ENCODE measurements at regions not wholly inside any gene's neighbourhood (a gene's known extent, or its start where the extent isn't known, plus 50 kb on each side); places are given as distances from the start of the nearest gene placed in this dataset.

GRCh38 chr2:198465970-198466369, 661.6 kb downstream of the PLCL1 start:
- Mint-ChIP-seq H3K27ac (no peak overlapping the region), H3K36me3 (ENCODE audit: low read depth) (no peaks in the 10 kb centered on the region), H3K4me1 (ENCODE audit: low read depth) (no peaks in the 10 kb centered on the region), H3K9me3 (no peaks in the 10 kb centered on the region), H3K4me3 (no peak overlapping the region), H3K27me3 (no peaks in the 10 kb centered on the region)
- CTCF ChIA-PET: interaction anchor here (1.6 kb wide), 1 partner anchor 91 kb away, joined by 3 read pairs; no protein-coding TSS in a partner anchor
- POLR2A ChIA-PET: no interaction called here
- intact Hi-C loops (cut with micrococcal nuclease): no loop called here
- ATAC-seq: no peak
- DNase-seq: no peak
- no peak for TF ChIP-seq CTCF (IDR thresholded peaks at IDR 0.05)

GRCh38 chr2:198456418-198456817, 652.0 kb downstream of the PLCL1 start:
- DNase-seq: no peak
- ATAC-seq: no peak
- TF ChIP-seq CTCF (IDR thresholded peaks at IDR 0.05): no peak
- intact Hi-C loops (cut with micrococcal nuclease): no loop called here
- CTCF ChIA-PET: no interaction called here
- Mint-ChIP-seq H3K27ac (no peak overlapping the region), H3K27me3 (peaks cover 2% of the 10 kb centered on the region), H3K9me3 (no peaks in the 10 kb centered on the region), H3K36me3 (ENCODE audit: low read depth) (no peaks in the 10 kb centered on the region), H3K4me3 (no peak overlapping the region), H3K4me1 (ENCODE audit: low read depth) (no peaks in the 10 kb centered on the region)
- POLR2A ChIA-PET: no interaction called here

- Mint-ChIP-seq H3K36me3 (ENCODE audit: low read depth) (no peaks in the 10 kb centered on the region), H3K9me3 (no peaks in the 10 kb centered on the region), H3K27ac (no peak overlapping the region), H3K27me3 (peaks cover 2% of the 10 kb centered on the region), H3K4me1 (ENCODE audit: low read depth) (no peaks in the 10 kb centered on the region), H3K4me3 (no peak overlapping the region)
- CTCF ChIA-PET: no interaction called here
- intact Hi-C loops (cut with micrococcal nuclease): no loop called here
- no peak for DNase-seq
- POLR2A ChIA-PET: no interaction called here
- no peak for TF ChIP-seq CTCF (IDR thresholded peaks at IDR 0.05)
- no peak for ATAC-seq
These were observed 649.5 kb downstream of the PLCL1 start for GRCh38 chr2:198453866-198454265.

- intact Hi-C loops (cut with micrococcal nuclease): no loop called here
- no peaks in the 10 kb centered on the region for H3K4me1 Mint-ChIP-seq (ENCODE audit: low read depth)
- no peak for TF ChIP-seq CTCF (IDR thresholded peaks at IDR 0.05)
- H3K36me3 Mint-ChIP-seq (ENCODE audit: low read depth): no peaks in the 10 kb centered on the region
- H3K9me3 Mint-ChIP-seq: no peaks in the 10 kb centered on the region
- no peak overlapping the region for H3K4me3 Mint-ChIP-seq
- POLR2A ChIA-PET: no interaction called here
- ATAC-seq (no peak), DNase-seq (no peak)
- CTCF ChIA-PET: no interaction called here
- H3K27me3 Mint-ChIP-seq: peaks cover 2% of the 10 kb centered on the region
- no peak overlapping the region for H3K27ac Mint-ChIP-seq
These were observed 647.9 kb downstream of the PLCL1 start for GRCh38 chr2:198452327-198452726.

GRCh38 chr2:198448789-198449188, 644.4 kb downstream of the PLCL1 start:
- H3K27ac Mint-ChIP-seq: no peak overlapping the region
- no peak for ATAC-seq
- intact Hi-C loops (cut with micrococcal nuclease): no loop called here
- no peak for DNase-seq
- H3K9me3 Mint-ChIP-seq: no peaks in the 10 kb centered on the region
- TF ChIP-seq CTCF (IDR thresholded peaks at IDR 0.05): no peak
- H3K36me3 Mint-ChIP-seq (ENCODE audit: low read depth): no peaks in the 10 kb centered on the region
- ChIA-PET POLR2A (no interaction called here), CTCF (no interaction called here)
- no peaks in the 10 kb centered on the region for H3K27me3 Mint-ChIP-seq
- H3K4me3 Mint-ChIP-seq: no peak overlapping the region
- no peaks in the 10 kb centered on the region for H3K4me1 Mint-ChIP-seq (ENCODE audit: low read depth)

Data from activated CD8-positive, alpha-beta T cell treated with anti-CD3 and anti-CD28 coated beads for 36 hours (primary cell).